Fibroblast of skin of scalp (primary cell): ENCODE measurements at regions not wholly inside any gene's neighbourhood (a gene's known extent, or its start where the extent isn't known, plus 50 kb on each side); places are given as distances from the start of the nearest gene placed in this dataset.
"Not testable (repeated sequence)": the region's sequence is repeated elsewhere in the genome, so short reads cannot be mapped to it uniquely, and the experiment has no call there.

Experiments
- DNase-seq: peaks from one replicate; pipeline ENCODE4 v3.0.0-alpha.2; 2013

- DNase-seq = no peak
These were observed 450.9 kb downstream of the HINT1 start for GRCh38 chr5:130714200-130714599.

- DNase-seq = no peak
These were observed 452.7 kb downstream of the HINT1 start for GRCh38 chr5:130712324-130712723.

GRCh38 chr5:130710596-130710995, 454.5 kb downstream of the HINT1 start:
- peak; percentile 80 for DNase-seq

- peak; percentile 34 for DNase-seq
These were observed 456.3 kb downstream of the HINT1 start for GRCh38 chr5:130708754-130709153.

GRCh38 chr5:130706696-130707095, 458.4 kb downstream of the HINT1 start:
- no peak for DNase-seq

- DNase-seq = no peak
These were observed 459.7 kb downstream of the HINT1 start for GRCh38 chr5:130705368-130705767.

GRCh38 chr5:130693509-130693908, 471.5 kb downstream of the HINT1 start:
- DNase-seq = no peak

- peak; percentile 35 for DNase-seq
These were observed 472.3 kb downstream of the HINT1 start for GRCh38 chr5:130692770-130693169.

- DNase-seq = no peak
These were observed 475.2 kb downstream of the HINT1 start for GRCh38 chr5:130689831-130690230.

GRCh38 chr5:130687085-130687733, 477.8 kb downstream of the HINT1 start:
- no peak for DNase-seq

GRCh38 chr5:130678637-130679036, 486.4 kb downstream of the HINT1 start:
- DNase-seq = no peak

GRCh38 chr5:130666462-130666861, 498.6 kb downstream of the HINT1 start:
- no peak for DNase-seq

- DNase-seq = peak; percentile 85
These were observed 512.9 kb downstream of the HINT1 start for GRCh38 chr5:130652176-130652575.

GRCh38 chr5:130651440-130651839, 513.6 kb downstream of the HINT1 start:
- DNase-seq = no peak

- no peak for DNase-seq
These were observed 521.7 kb downstream of the HINT1 start for GRCh38 chr5:130643321-130643720.

- no peak for DNase-seq
These were observed 522.6 kb downstream of the HINT1 start for GRCh38 chr5:130642461-130642860.

GRCh38 chr5:130627145-130627544, 537.9 kb downstream of the HINT1 start:
- DNase-seq = no peak

GRCh38 chr5:130624805-130625204, 540.3 kb downstream of the HINT1 start:
- DNase-seq = no peak

- DNase-seq = no peak
These were observed 548.9 kb downstream of the HINT1 start for GRCh38 chr5:130616161-130616560.

GRCh38 chr5:130605234-130605633, 559.8 kb downstream of the HINT1 start:
- DNase-seq = no peak

GRCh38 chr5:130596647-130597046, 568.4 kb downstream of the HINT1 start:
- not testable (repeated sequence) for DNase-seq

GRCh38 chr5:130580264-130580663, 584.8 kb downstream of the HINT1 start:
- no peak for DNase-seq

GRCh38 chr5:130578354-130578753, 586.7 kb downstream of the HINT1 start:
- no peak for DNase-seq

- peak; percentile 39 for DNase-seq
These were observed 594.0 kb downstream of the HINT1 start for GRCh38 chr5:130571076-130571475.

GRCh38 chr5:130568791-130569190, 596.3 kb downstream of the HINT1 start:
- no peak for DNase-seq
